DOHH2 (cell line): ENCODE measurements at regions not wholly inside any gene's neighbourhood (a gene's known extent, or its start where the extent isn't known, plus 50 kb on each side); places are given as distances from the start of the nearest gene placed in this dataset.

Experiments
- EZH2phosphoT487 ChIP-seq: fragments of 200-600 bp; sonication (generic); IDR thresholded peaks from 2 replicates; pipeline ENCODE4 v1.6.1; 2017; ENCODE audit warnings: borderline replicate concordance, mild to moderate bottlenecking, antibody characterized with exemption, low read length, moderate library complexity, mixed read lengths
- TF ChIP-seq, protein P1 (sequence below): fragments of 200-600 bp; sonication (generic); IDR thresholded peaks from one replicate; pipeline ENCODE4 v1.5.1; 2014; ENCODE audit warnings: antibody characterized with exemption, mild to moderate bottlenecking, low read depth, low read length; ENCODE audit not compliant: poor library complexity, severe bottlenecking

DNA sequence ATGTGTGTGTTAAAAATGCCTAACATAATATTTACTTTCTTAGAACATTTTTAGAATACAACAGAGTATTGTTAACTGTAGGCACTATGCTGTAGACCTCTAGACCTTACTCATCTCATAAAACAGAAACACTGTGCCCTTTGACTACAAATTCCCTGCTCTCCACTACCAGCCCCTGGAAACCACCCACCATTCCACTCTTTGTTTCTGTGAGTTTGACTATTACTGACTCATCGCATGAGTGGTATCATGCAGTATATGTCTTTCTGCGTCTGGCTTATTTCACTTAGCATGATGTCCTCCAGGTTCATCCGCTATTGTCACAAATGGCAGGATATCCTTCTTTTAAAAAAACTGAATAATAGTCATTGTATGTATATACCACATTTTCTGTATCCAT is 216.7 kb upstream of the CFAP20DC start:
- TF ChIP-seq, protein P1, sequence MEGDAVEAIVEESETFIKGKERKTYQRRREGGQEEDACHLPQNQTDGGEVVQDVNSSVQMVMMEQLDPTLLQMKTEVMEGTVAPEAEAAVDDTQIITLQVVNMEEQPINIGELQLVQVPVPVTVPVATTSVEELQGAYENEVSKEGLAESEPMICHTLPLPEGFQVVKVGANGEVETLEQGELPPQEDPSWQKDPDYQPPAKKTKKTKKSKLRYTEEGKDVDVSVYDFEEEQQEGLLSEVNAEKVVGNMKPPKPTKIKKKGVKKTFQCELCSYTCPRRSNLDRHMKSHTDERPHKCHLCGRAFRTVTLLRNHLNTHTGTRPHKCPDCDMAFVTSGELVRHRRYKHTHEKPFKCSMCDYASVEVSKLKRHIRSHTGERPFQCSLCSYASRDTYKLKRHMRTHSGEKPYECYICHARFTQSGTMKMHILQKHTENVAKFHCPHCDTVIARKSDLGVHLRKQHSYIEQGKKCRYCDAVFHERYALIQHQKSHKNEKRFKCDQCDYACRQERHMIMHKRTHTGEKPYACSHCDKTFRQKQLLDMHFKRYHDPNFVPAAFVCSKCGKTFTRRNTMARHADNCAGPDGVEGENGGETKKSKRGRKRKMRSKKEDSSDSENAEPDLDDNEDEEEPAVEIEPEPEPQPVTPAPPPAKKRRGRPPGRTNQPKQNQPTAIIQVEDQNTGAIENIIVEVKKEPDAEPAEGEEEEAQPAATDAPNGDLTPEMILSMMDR, result no peak
- no peak for TF ChIP-seq EZH2phosphoT487
